ENCODE measurements at regions not wholly inside any gene's neighbourhood (a gene's known extent, or its start where the extent isn't known, plus 50 kb on each side); places are given as distances from the start of the nearest gene placed in this dataset.
A peak's percentile ranks its signal among the peaks of the same experiment; 100 is the strongest.

- no peaks in the 10 kb centered on the region for H3K36me3 ChIP-seq (ENCODE audit: insufficient read depth, low read length)
- no peaks in the 10 kb centered on the region for H4K20me1 ChIP-seq (ENCODE audit: insufficient read depth, low read length)
- H3K27me3 ChIP-seq (ENCODE audit: insufficient read depth, low read length) = no peaks in the 10 kb centered on the region
- no peaks in the 10 kb centered on the region for H3K9me3 ChIP-seq (ENCODE audit: low read length)
- H3K79me2 ChIP-seq (ENCODE audit: insufficient read depth, low read length) = no peaks in the 10 kb centered on the region
- no peaks in the 10 kb centered on the region for H3F3A ChIP-seq (ENCODE audit: insufficient read depth, low read length)
- peak overlapping the region; percentile 80 for H3K27ac ChIP-seq (ENCODE audit: low read depth, low read length, poor library complexity, severe bottlenecking)
- H3K4me3 ChIP-seq (ENCODE audit: low read depth, low read length, poor library complexity, severe bottlenecking) = no peak overlapping the region
- H3K9me2 ChIP-seq (ENCODE audit: low read depth, low read length) = no peaks in the 10 kb centered on the region
- TF ChIP-seq EZH2 (IDR thresholded peaks at IDR 0.05; ENCODE audit: borderline replicate concordance, low read length) = no peak
- TF ChIP-seq CTCF (IDR thresholded peaks at IDR 0.05; ENCODE audit: low read length) = no peak
- peak overlapping the region; percentile 27; the same call in 1 of the 2 replicates for H3K4me2 ChIP-seq (ENCODE audit: low read length)
- peak overlapping the region; percentile 77; the same call in 1 of the 2 replicates for H2AFZ ChIP-seq (ENCODE audit: low read length)
- peaks cover 54% of the 10 kb centered on the region for H3K4me1 ChIP-seq (ENCODE audit: insufficient read depth, low read length, severe bottlenecking)
- no peak overlapping the region for H3K9ac ChIP-seq (ENCODE audit: low read length)
These were observed 482.6 kb upstream of the ERCC4 start for GRCh38 chr16:13437413-13437795.

- no peak overlapping the region for H3K4me3 ChIP-seq (ENCODE audit: low read depth, low read length, poor library complexity, severe bottlenecking)
- no peak overlapping the region for H2AFZ ChIP-seq (ENCODE audit: low read length)
- no peaks in the 10 kb centered on the region for H3F3A ChIP-seq (ENCODE audit: insufficient read depth, low read length)
- peak overlapping the region; percentile 80 for H3K27ac ChIP-seq (ENCODE audit: low read depth, low read length, poor library complexity, severe bottlenecking)
- H3K27me3 ChIP-seq (ENCODE audit: insufficient read depth, low read length) = no peaks in the 10 kb centered on the region
- H3K36me3 ChIP-seq (ENCODE audit: insufficient read depth, low read length) = no peaks in the 10 kb centered on the region
- no peaks in the 10 kb centered on the region for H3K9me2 ChIP-seq (ENCODE audit: low read depth, low read length)
- TF ChIP-seq CTCF (IDR thresholded peaks at IDR 0.05; ENCODE audit: low read length) = no peak
- no peak for TF ChIP-seq EZH2 (IDR thresholded peaks at IDR 0.05; ENCODE audit: borderline replicate concordance, low read length)
- peaks cover 54% of the 10 kb centered on the region for H3K4me1 ChIP-seq (ENCODE audit: insufficient read depth, low read length, severe bottlenecking)
- no peaks in the 10 kb centered on the region for H4K20me1 ChIP-seq (ENCODE audit: insufficient read depth, low read length)
- no peak overlapping the region for H3K9ac ChIP-seq (ENCODE audit: low read length)
- H3K79me2 ChIP-seq (ENCODE audit: insufficient read depth, low read length) = no peaks in the 10 kb centered on the region
- no peaks in the 10 kb centered on the region for H3K9me3 ChIP-seq (ENCODE audit: low read length)
- no peak overlapping the region for H3K4me2 ChIP-seq (ENCODE audit: low read length)
These were observed 481.9 kb upstream of the ERCC4 start for GRCh38 chr16:13438064-13438463.

GRCh38 chr16:13439766-13440165 lies 480.2 kb upstream of the ERCC4 start:
- Histone ChIP-seq H3K4me3 (ENCODE audit: low read depth, low read length, poor library complexity, severe bottlenecking) (no peak overlapping the region), H3K9me2 (ENCODE audit: low read depth, low read length) (no peaks in the 10 kb centered on the region), H3K4me1 (ENCODE audit: insufficient read depth, low read length, severe bottlenecking) (peaks cover 51% of the 10 kb centered on the region), H3K36me3 (ENCODE audit: insufficient read depth, low read length) (no peaks in the 10 kb centered on the region), H2AFZ (ENCODE audit: low read length) (no peak overlapping the region), H3K79me2 (ENCODE audit: insufficient read depth, low read length) (no peaks in the 10 kb centered on the region), H3K27ac (ENCODE audit: low read depth, low read length, poor library complexity, severe bottlenecking) (no peak overlapping the region), H3F3A (ENCODE audit: insufficient read depth, low read length) (no peaks in the 10 kb centered on the region), H4K20me1 (ENCODE audit: insufficient read depth, low read length) (no peaks in the 10 kb centered on the region), H3K9me3 (ENCODE audit: low read length) (no peaks in the 10 kb centered on the region), H3K27me3 (ENCODE audit: insufficient read depth, low read length) (no peaks in the 10 kb centered on the region), H3K4me2 (ENCODE audit: low read length) (no peak overlapping the region), H3K9ac (ENCODE audit: low read length) (no peak overlapping the region)
- TF ChIP-seq CTCF (IDR thresholded peaks at IDR 0.05; ENCODE audit: low read length) (no peak), EZH2 (IDR thresholded peaks at IDR 0.05; ENCODE audit: borderline replicate concordance, low read length) (no peak)
